ENCODE measurements at regions not wholly inside any gene's neighbourhood (a gene's known extent, or its start where the extent isn't known, plus 50 kb on each side); places are given as distances from the start of the nearest gene placed in this dataset.
"Not testable (repeated sequence)": the region's sequence is repeated elsewhere in the genome, so short reads cannot be mapped to it uniquely, and the experiment has no call there.

DNA sequence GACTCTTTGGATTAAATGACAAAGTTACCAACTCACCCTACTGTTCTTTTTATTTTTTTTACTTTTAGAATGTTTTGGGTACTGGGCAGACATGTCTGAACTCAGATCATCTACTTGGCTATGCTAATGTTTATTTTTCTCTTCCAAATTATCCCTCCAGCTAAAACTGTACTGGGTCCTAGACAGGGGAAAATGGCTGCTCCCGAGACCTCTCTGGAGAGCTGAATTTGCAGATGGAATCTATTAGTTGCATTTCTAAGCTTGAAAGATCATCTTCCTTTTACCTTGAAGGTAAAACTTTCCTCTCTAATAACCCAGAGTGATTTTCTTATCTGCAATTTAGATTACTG is 197.5 kb upstream of the SEMA6A start:
- peaks cover 0 to 88% (median 0%) of the 10 kb centered on the region in 3 experiments for H3K27me3 ChIP-seq (ENCODE audit: control insufficient read depth in 3 of 3, insufficient read depth in 3 of 3, low read depth in 1 of 3, low read length in 3 of 3)
- DNase-seq (ENCODE audit: low spot score) = no peak
- H3K4me1 ChIP-seq (ENCODE audit: control insufficient read depth in 2 of 2, insufficient read depth in 1 of 2, low read depth in 1 of 2, low read length in 2 of 2) = peaks cover 3 to 8% of the 10 kb centered on the region in 2 donors
- H3K14ac ChIP-seq (ENCODE audit: low read length) = no peak overlapping the region
- H2BK5ac ChIP-seq (ENCODE audit: low read length) = no peak overlapping the region
- no peak overlapping the region for H2BK120ac ChIP-seq (ENCODE audit: low read depth, low read length)
- no peak overlapping the region for H3K4me3 ChIP-seq (ENCODE audit: low read length in 2 of 2)
- no peak overlapping the region for H3K18ac ChIP-seq (ENCODE audit: low read length)
- no CpG with 5 or more reads among the region's 1 CpG for WGBS, 2 donors (ENCODE audit: extremely low coverage in 2 of 2, insufficient read length in 2 of 2, insufficient replicate concordance in 1 of 2)
- no peak overlapping the region for H2BK15ac ChIP-seq (ENCODE audit: low read length)
- H2AFZ ChIP-seq (ENCODE audit: low read length) = no peak overlapping the region
- no peak overlapping the region for H3K27ac ChIP-seq (replicated peaks; ENCODE audit: low read length)
- H4K8ac ChIP-seq (ENCODE audit: low read depth, low read length) = no peak overlapping the region
- no peak overlapping the region for H2AK5ac ChIP-seq (ENCODE audit: low read depth, low read length)
- no peaks in the 10 kb centered on the region for H3K79me1 ChIP-seq (ENCODE audit: low read depth, low read length)
- no peak overlapping the region for H4K91ac ChIP-seq (ENCODE audit: low read depth, low read length, poor library complexity)
- H3K9ac ChIP-seq (ENCODE audit: low read depth, low read length, poor library complexity) = no peak overlapping the region
- no peak overlapping the region for H3K4ac ChIP-seq (ENCODE audit: low read length)
- H3K4me2 ChIP-seq (ENCODE audit: insufficient read depth, low read length, poor library complexity, severe bottlenecking) = no peak overlapping the region
- no peak overlapping the region for H2BK12ac ChIP-seq (ENCODE audit: low read length)
- no peaks in the 10 kb centered on the region for H3K36me3 ChIP-seq (replicated peaks in 1 of 2; ENCODE audit: control insufficient read depth in 2 of 2, insufficient read depth in 2 of 2, low read length in 2 of 2)
- no peak overlapping the region for H3K23ac ChIP-seq (ENCODE audit: low read depth, low read length, poor library complexity)
- no peaks in the 10 kb centered on the region for H3K9me3 ChIP-seq (replicated peaks in 1 of 2; ENCODE audit: control insufficient read depth in 2 of 2, insufficient read depth in 1 of 2, low read depth in 1 of 2, low read length in 2 of 2)

GRCh38 chr5:116771466-116772151 is 197.0 kb upstream of the SEMA6A start:
- H3K4me2 ChIP-seq (ENCODE audit: insufficient read depth, low read length, poor library complexity, severe bottlenecking) = no peak overlapping the region
- H4K8ac ChIP-seq (ENCODE audit: low read depth, low read length) = no peak overlapping the region
- peaks cover 0 to 84% (median 0%) of the 10 kb centered on the region in 3 experiments for H3K27me3 ChIP-seq (ENCODE audit: control insufficient read depth in 3 of 3, insufficient read depth in 3 of 3, low read depth in 1 of 3, low read length in 3 of 3)
- no peaks in the 10 kb centered on the region for H3K36me3 ChIP-seq (replicated peaks in 1 of 2; ENCODE audit: control insufficient read depth in 2 of 2, insufficient read depth in 2 of 2, low read length in 2 of 2)
- no peak overlapping the region for H2BK120ac ChIP-seq (ENCODE audit: low read depth, low read length)
- no peak overlapping the region for H3K18ac ChIP-seq (ENCODE audit: low read length)
- H3K79me1 ChIP-seq (ENCODE audit: low read depth, low read length) = no peaks in the 10 kb centered on the region
- no peak overlapping the region for H3K14ac ChIP-seq (ENCODE audit: low read length)
- H3K4me3 ChIP-seq (ENCODE audit: low read length in 2 of 2) = no peak overlapping the region
- H3K9me3 ChIP-seq (replicated peaks in 1 of 2; ENCODE audit: control insufficient read depth in 2 of 2, insufficient read depth in 1 of 2, low read depth in 1 of 2, low read length in 2 of 2) = no peaks in the 10 kb centered on the region
- no peak overlapping the region for H2AFZ ChIP-seq (ENCODE audit: low read length)
- H2BK12ac ChIP-seq (ENCODE audit: low read length) = no peak overlapping the region
- no CpG with 5 or more reads among the region's 9 CpGs for WGBS, 2 donors (ENCODE audit: extremely low coverage in 2 of 2, insufficient read length in 2 of 2, insufficient replicate concordance in 1 of 2)
- DNase-seq (ENCODE audit: low spot score) = no peak
- H2AK5ac ChIP-seq (ENCODE audit: low read depth, low read length) = no peak overlapping the region
- peaks cover 3 to 8% of the 10 kb centered on the region in 2 donors for H3K4me1 ChIP-seq (ENCODE audit: control insufficient read depth in 2 of 2, insufficient read depth in 1 of 2, low read depth in 1 of 2, low read length in 2 of 2)
- no peak overlapping the region for H2BK5ac ChIP-seq (ENCODE audit: low read length)
- no peak overlapping the region for H2BK15ac ChIP-seq (ENCODE audit: low read length)
- no peak overlapping the region for H3K27ac ChIP-seq (replicated peaks; ENCODE audit: low read length)
- H3K23ac ChIP-seq (ENCODE audit: low read depth, low read length, poor library complexity) = no peak overlapping the region
- H4K91ac ChIP-seq (ENCODE audit: low read depth, low read length, poor library complexity) = no peak overlapping the region
- no peak overlapping the region for H3K9ac ChIP-seq (ENCODE audit: low read depth, low read length, poor library complexity)
- H3K4ac ChIP-seq (ENCODE audit: low read length) = no peak overlapping the region

DNA sequence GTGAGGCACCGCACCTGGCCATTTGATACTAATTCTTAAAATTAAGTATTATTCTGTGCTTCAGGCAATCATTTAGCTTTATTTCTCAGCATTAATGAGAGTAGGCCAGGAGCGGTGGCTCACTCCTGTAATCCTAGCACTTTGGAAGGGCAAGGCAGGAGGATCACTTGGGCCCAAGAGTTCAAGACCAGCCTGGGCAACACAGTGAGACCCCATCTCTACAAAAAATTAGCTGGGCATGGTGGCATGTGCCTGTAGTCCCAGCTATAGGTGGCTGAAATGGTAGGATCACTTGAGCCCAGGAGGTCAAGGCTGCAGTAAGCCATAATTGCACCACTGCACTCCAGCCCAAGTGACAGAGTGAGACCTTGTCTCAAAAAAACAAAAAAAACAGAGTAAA is 195.3 kb upstream of the SEMA6A start:
- not testable (repeated sequence) for H3K14ac ChIP-seq (ENCODE audit: low read length); H2BK12ac ChIP-seq (ENCODE audit: low read length); H3K79me1 ChIP-seq (ENCODE audit: low read depth, low read length); H3K4me2 ChIP-seq (ENCODE audit: insufficient read depth, low read length, poor library complexity, severe bottlenecking); H3K36me3 ChIP-seq (replicated peaks in 1 of 2; ENCODE audit: control insufficient read depth in 2 of 2, insufficient read depth in 2 of 2, low read length in 2 of 2); H4K91ac ChIP-seq (ENCODE audit: low read depth, low read length, poor library complexity); H3K27ac ChIP-seq (replicated peaks; ENCODE audit: low read length); H3K4ac ChIP-seq (ENCODE audit: low read length); H2BK5ac ChIP-seq (ENCODE audit: low read length); H4K8ac ChIP-seq (ENCODE audit: low read depth, low read length); H3K18ac ChIP-seq (ENCODE audit: low read length); DNase-seq (ENCODE audit: low spot score); H3K9ac ChIP-seq (ENCODE audit: low read depth, low read length, poor library complexity); H2AFZ ChIP-seq (ENCODE audit: low read length); H2AK5ac ChIP-seq (ENCODE audit: low read depth, low read length); H3K4me3 ChIP-seq (ENCODE audit: low read length in 2 of 2); H2BK120ac ChIP-seq (ENCODE audit: low read depth, low read length); H3K23ac ChIP-seq (ENCODE audit: low read depth, low read length, poor library complexity); H2BK15ac ChIP-seq (ENCODE audit: low read length); H3K9me3 ChIP-seq (replicated peaks in 1 of 2; ENCODE audit: control insufficient read depth in 2 of 2, insufficient read depth in 1 of 2, low read depth in 1 of 2, low read length in 2 of 2)
- no CpG with 5 or more reads among the region's 2 CpGs for WGBS, 2 donors (ENCODE audit: extremely low coverage in 2 of 2, insufficient read length in 2 of 2, insufficient replicate concordance in 1 of 2)
- H3K27me3 ChIP-seq (ENCODE audit: control insufficient read depth in 3 of 3, insufficient read depth in 3 of 3, low read depth in 1 of 3, low read length in 3 of 3) = peaks cover 0 to 84% (median 0%) of the 10 kb centered on the region in 3 experiments
- H3K4me1 ChIP-seq (ENCODE audit: control insufficient read depth in 2 of 2, insufficient read depth in 1 of 2, low read depth in 1 of 2, low read length in 2 of 2) = peaks cover 7 to 10% of the 10 kb centered on the region in 2 donors

GRCh38 chr5:116769470-116769869 is 194.8 kb upstream of the SEMA6A start:
- no CpG with 5 or more reads among the region's 7 CpGs for WGBS, 2 donors (ENCODE audit: extremely low coverage in 2 of 2, insufficient read length in 2 of 2, insufficient replicate concordance in 1 of 2)
- no peak overlapping the region for H4K8ac ChIP-seq (ENCODE audit: low read depth, low read length)
- H3K36me3 ChIP-seq (replicated peaks in 1 of 2; ENCODE audit: control insufficient read depth in 2 of 2, insufficient read depth in 2 of 2, low read length in 2 of 2) = no peaks in the 10 kb centered on the region

More at GRCh38 chr5:116769470-116769869, 194.8 kb upstream of the SEMA6A start:
- Histone ChIP-seq H2AFZ (ENCODE audit: low read length) (no peak overlapping the region), H2BK120ac (ENCODE audit: low read depth, low read length) (no peak overlapping the region), H3K9ac (ENCODE audit: low read depth, low read length, poor library complexity) (no peak overlapping the region), H2BK15ac (ENCODE audit: low read length) (no peak overlapping the region), H3K14ac (ENCODE audit: low read length) (no peak overlapping the region), H3K4me1 (ENCODE audit: control insufficient read depth in 2 of 2, insufficient read depth in 1 of 2, low read depth in 1 of 2, low read length in 2 of 2) (peaks cover 7 to 10% of the 10 kb centered on the region in 2 donors), H3K23ac (ENCODE audit: low read depth, low read length, poor library complexity) (no peak overlapping the region), H3K79me1 (ENCODE audit: low read depth, low read length) (no peaks in the 10 kb centered on the region), H2AK5ac (ENCODE audit: low read depth, low read length) (no peak overlapping the region), H3K4me2 (ENCODE audit: insufficient read depth, low read length, poor library complexity, severe bottlenecking) (no peak overlapping the region), H2BK5ac (ENCODE audit: low read length) (no peak overlapping the region), H3K27ac (replicated peaks; ENCODE audit: low read length) (no peak overlapping the region), H3K4me3 (ENCODE audit: low read length in 2 of 2) (no peak overlapping the region), H3K18ac (ENCODE audit: low read length) (no peak overlapping the region), H3K4ac (ENCODE audit: low read length) (no peak overlapping the region), H4K91ac (ENCODE audit: low read depth, low read length, poor library complexity) (no peak overlapping the region), H2BK12ac (ENCODE audit: low read length) (no peak overlapping the region), H3K9me3 (replicated peaks in 1 of 2; ENCODE audit: control insufficient read depth in 2 of 2, insufficient read depth in 1 of 2, low read depth in 1 of 2, low read length in 2 of 2) (no peaks in the 10 kb centered on the region), H3K27me3 (ENCODE audit: control insufficient read depth in 3 of 3, insufficient read depth in 3 of 3, low read depth in 1 of 3, low read length in 3 of 3) (peaks cover 0 to 81% (median 0%) of the 10 kb centered on the region in 3 experiments)
- no peak for DNase-seq (ENCODE audit: low spot score)

All from neuronal stem cell (in vitro differentiated cells).